Ecto neural progenitor cell (in vitro differentiated cells): ENCODE measurements at regions not wholly inside any gene's neighbourhood (a gene's known extent, or its start where the extent isn't known, plus 50 kb on each side); places are given as distances from the start of the nearest gene placed in this dataset.
"Not testable (repeated sequence)": the region's sequence is repeated elsewhere in the genome, so short reads cannot be mapped to it uniquely, and the experiment has no call there.

Experiments used
- DNase-seq: peaks from one replicate; pipeline ENCODE4 v3.0.0-alpha.2; 2018; ENCODE audit warnings: low spot score

DNA sequence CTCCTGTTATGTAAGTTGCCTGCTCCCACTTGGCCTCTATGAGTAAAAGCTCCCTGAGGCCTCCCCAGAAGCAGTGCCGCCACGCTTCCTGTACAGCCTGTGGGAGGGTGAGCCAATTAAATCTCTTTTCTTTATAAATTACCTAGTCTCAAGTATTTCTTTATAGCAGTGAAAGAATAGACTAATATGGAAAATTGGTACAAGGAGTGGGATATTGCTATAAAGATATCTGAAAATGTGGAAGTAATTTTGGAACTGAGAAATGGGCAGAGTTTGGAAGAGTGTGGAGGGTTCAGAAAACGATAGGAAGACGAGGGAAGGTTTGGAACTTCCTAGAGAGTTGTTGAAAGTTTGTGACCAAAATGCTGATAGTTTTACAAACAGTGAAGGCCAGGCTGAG is 572.3 kb downstream of the MATN1 start:
- no peak for DNase-seq

DNA sequence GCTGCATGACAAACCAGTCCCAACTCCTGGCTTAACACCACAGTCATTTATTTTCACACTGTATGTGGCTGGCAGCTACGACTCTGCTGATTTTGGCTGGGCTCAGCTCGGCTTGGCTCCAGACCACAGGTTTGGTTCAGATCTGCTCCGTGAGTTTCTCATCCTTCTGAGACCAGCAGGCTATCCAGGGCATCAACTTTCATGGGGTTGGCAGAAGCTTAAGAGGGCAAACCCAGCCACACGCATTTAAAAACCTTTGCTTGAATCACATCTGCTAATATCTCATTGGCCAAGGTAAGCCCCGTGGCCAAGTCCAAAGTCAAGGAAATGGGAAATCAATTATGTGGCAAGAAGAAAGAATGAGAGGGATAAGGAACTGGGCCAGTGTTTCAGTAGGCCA is 574.2 kb downstream of the MATN1 start:
- no peak for DNase-seq

DNA sequence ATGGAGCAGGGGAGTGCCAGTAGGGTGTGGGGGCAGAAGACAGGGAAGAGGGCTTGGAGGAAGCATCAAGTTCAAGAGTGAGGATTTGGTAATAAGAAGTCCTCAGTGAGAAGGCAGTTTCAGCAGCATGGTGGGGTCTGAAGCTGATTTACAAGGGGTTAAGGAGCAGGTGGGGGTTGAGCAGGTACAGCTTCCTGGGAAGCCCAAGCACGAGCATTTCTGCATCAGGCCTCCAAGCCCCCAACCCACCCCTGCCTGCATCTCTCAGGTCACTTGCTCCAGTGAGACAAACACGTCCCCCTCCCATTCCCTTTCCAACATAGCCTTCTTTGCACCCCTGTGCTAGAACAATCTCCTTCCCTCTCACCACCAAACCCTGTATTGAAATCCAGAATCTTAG is 574.7 kb downstream of the MATN1 start:
- no peak for DNase-seq

DNA sequence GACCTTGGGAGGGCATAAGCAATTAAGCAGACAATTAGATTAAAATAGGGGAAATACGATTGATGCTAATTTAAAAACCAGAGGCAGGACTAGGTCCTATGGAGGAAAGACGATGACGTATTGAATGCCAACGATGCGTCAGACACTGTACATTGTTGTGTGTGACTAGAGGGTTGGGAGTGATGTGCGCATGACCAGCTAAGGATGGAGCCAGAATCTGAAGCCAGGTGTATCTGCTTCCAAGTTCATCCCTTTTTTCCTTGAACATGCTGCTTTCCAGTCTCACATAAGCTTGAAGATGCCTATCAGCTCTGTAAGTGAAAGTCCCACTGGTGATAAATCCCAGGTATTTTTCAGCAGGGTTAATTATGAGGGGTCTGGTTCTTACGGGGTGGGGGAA is 576.2 kb downstream of the MATN1 start:
- DNase-seq: no peak

DNA sequence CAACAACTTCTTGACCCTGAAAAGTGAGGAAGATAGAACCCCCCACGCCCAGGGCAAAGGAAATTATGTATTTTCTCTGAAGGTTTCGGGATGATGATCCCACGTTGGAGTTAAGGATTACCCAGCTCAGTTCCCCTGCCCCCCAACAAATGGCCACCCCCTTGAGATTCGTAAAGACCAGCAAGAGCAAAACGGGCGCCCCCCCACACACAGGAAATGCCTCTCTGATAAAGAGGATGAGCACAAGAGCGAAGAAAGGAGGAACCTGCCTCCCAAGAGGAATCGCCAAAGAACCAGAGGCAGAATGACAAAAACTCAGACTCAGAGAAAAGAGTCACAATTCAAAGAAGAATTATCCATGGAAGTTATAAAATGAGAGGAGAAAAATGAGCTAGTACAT is 576.9 kb downstream of the MATN1 start:
- DNase-seq: no peak

DNA sequence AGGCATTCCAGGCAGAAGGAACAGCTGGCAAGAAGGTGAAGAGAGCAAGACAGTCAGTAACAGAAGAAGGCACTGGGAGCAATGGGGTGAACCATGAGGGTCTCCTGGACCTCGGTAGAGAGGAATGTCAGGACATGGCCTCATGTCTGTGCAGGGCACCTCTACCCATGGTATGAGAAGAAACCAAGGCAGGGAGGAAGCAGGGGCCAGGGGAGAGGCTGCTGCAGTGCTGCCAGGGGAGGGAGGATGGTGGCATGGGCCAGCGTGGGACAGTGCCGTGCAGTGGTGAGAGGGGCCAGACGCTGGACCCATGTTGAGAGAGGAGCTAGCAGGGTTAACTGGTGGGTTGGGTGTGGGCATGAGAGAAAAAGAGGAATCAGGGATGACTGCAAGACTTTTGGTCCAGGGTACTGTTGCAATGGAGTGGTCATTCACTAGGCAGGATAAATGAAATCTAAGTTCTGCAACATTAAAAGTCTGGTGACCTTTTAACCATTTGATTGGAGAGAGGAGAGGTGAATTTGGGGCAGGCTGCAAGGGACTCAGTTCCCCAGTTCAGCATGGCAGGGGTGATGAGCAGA is 577.6 kb downstream of the MATN1 start:
- no peak for DNase-seq

DNA sequence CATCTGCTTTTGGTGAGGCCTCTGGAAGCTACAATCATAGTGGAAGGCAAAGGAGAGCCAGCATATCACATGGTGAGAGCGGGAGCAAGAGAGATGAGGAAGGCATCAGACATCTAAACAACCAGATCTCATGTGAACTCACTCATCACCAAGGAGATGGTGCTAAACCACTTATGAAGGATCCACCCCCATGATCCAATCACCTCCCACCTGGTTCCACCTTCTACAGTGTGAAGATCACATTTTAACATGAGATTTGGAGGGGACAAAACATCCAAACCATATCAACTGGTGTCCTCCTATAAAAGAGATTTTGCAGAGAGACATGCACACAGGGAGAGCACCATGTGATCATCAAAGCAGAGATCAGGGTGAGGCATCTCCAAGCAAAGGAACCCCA is 578.6 kb downstream of the MATN1 start:
- DNase-seq: no peak

DNA sequence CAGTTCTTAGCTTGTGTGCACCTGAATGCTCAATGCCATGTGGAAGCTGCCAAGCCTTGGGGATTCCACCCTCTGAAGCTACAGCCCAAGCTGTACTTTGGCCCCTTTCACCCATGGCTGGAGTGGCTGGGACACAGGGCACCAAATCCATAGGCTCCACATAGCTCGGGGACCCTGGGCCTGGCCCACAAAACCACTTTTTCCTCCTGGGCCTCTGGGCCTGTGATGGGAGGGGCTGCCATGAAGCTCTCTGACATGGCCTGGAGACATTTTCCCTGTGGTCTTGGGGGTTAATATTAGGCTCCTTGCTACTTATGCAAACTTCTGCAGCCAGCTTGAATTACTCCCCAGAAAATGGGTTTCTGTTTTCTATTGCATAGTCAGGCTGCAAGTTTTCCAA is 579.9 kb downstream of the MATN1 start:
- DNase-seq: peak; percentile 1

DNA sequence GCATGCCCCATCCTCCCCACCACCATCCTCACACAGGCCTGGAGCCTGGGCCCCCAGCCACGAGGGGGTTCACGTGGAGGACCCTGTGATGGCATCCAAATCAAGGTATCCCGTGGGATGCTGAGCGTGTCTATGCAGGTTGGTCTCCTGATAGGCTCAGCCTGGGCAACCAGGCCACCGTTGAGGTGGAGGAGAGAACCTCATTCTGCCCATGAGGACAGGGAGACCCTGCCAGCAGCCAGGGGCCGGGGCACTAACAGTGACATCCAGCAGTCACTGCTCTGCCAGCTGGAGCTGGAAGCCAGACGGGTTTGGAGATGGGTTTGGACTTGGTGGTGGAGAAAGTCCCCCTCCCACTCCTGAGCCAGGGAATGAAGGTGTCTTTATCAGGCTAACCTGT is 582.8 kb downstream of the MATN1 start:
- no peak for DNase-seq

DNA sequence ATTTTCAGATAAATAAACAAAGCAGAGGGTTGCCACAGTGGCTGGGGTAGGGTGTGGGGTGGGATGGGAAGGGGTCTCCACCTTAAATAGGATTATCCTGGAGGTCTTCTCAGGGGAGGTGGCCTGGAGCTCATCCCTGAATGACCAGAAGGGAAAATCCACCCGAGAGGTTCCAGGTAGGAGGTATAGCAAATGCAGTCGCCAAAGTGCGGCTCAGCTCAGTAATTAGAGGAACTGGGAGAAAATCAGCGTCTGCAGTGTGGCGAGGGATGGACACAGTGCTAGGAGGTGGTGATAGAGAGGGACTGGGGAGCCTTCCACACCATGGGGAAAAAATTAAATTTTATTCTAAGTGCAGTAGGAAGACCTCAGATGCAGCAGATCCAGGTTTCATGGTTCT is 584.5 kb downstream of the MATN1 start:
- DNase-seq: no peak

DNA sequence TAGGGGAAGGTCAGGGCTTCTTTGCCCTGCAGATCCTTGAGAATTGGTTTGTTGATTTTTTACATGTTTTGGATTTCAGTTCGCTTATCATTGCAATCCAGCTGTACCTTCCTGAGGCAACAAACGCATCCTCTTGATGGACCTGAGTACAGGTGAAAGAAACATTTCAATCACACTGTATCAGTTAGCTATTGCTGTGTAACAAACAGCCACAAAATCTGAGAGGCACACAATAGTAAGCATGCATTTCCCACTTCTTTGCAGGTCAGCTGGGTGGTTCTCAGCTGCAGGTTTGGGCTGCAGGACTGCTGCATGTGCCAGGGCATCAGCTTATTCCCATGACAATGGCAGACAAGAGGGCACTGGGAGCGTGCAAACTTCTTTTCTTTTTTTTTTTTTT is 586.4 kb downstream of the MATN1 start:
- DNase-seq: no peak

DNA sequence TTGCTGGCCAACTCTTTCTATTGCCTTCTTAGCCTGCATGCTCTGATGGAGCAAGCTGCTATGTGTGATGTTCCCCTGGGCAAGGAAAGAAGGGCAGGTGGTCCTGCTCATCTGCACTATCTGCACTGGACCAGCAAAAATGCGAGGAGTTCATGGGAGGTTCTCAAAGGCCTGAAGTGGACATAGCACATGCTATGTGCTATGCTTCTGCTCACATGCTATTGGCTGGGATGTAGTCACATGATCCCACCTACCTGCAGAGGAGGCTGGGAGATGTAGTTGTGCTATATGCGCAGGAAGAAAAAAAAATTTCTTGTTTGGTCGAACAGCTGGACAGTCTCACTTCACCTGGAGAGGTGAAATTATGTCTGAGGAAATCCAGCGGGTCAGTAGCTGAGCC is 587.7 kb downstream of the MATN1 start:
- DNase-seq: no peak

DNA sequence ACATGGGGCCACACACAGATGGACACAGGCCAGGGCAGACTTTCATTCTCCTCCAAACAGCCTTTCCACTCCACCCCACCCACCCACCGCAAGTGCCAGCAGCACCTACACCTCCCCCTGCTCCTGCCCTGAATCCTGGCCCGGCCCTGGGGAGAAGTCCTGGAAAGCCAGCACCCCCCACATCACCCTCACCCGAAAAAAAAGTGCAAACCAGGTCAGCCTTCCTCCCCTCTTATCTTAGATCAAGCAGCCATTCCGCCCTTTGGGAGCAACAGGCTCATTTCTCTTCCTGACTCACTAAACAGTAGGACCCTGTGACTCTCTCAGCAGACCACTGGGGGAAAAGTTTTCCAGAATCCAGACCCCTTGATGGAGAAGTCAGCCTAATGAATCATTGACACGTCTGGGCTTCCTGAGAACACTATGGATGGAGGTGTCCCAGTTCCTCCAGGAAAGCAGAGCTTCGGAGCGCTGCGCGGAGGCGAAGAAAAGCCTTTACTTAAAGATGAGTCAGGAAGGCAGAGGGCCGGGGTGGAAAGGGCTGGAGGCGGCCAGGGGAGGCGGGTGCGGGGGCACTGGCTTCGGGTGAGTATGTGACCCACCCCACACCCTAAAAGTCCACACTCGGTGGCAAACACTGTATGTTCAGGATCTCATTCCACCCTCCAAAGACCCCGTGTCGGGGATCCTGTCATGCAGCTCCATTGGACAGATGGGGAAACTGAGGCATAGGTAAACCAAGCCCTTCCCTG is 588.7 kb downstream of the MATN1 start:
- DNase-seq: no peak

DNA sequence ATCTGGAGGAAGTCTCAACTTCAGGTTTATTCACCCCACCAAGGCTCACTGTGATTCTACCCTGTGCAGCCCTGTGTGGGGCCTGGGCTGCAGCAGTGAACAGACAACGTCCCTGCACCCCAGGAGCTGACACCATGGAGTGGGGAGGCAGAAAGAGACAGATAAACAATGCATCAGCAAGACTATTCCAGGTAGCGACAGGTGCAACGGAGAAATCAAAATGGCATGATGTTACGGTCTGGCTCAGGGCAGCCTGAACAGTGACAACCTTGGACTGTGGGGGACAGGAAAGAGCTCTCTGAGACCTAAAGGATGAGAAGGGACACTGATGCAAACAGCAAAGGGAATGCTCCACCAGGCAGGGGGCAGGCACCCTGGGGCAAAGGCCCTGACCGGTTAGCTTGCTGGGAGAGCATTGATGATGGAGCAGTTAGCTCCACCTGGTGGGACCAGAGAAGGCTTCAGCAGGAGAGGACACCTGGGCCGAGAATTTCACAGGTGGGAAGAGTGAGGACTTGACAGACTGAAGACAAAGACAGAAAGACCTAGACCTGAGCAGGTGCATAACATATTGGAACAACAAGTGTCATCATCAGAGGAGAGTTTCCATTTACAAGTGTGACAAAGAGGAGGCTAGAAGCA is 589.9 kb downstream of the MATN1 start:
- no peak for DNase-seq

DNA sequence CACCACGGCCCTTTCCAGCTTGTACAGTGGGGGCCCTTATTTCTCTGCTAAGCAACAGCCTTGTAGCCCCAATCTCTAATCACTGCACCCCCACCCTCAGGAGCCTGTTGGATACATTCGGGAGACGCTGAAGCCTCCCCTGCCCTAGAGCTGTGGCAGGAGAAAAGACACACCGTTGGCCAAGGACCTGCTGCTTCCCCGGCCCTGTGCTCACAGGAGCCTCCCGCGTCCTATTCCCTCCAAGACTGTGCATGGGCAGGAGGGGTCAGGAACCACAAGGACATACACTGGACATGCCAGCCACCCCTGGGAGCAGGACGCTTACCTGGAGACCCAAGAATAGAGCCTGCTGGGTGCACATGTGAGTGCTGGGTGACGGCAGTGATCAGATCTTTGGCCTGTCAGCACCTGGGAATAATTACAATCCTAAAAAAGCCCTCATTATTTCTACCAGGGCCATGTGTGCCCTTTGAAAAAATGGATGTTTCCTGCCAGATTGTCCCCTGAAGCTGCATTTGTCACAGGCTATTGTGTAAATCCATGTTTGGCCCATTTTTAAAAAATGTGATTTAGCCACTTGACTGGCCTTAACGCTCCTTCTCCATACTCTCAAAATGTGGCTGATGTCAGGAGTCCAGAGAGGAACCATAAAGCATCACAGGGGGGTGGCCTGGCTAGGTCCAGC is 590.6 kb downstream of the MATN1 start:
- DNase-seq: no peak

DNA sequence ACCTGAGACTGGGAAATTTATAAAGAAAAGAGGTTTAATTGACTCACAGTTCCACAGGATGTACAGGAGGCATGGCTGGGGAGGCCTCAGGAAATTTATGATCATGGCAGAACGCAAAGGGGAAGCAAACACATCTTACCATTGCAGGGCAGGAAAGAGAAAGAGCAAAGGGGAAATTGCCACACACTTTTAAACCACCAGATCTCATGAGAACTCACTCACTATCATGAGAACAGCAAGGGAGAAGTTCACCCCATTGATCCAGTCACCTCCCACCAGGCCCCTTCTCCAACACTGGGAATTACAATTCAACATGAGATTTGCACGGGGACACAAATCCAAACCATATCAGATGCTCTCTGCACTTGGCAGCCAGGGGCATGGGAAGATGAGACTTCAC is 592.8 kb downstream of the MATN1 start:
- DNase-seq: not testable (repeated sequence)

DNA sequence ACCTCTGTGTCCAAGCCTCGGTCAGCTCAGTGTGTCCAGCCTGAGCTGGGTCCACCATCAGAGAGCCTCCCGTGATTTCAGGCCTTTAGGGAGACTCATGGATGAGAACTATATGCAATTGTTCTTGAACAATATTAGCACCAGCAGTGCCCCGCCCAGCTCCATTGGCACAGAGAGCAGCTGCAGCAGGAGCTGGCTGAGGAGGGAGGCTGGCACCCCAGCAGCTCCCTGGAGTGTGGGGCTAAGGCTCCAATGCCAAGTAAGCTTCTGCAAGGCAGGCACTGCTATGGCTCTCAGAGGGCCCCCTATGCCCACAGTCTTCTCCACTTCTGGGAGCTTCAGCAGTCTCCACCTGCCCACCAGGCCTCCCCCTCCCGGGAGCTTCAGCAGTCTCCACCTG is 593.3 kb downstream of the MATN1 start:
- DNase-seq: no peak

DNA sequence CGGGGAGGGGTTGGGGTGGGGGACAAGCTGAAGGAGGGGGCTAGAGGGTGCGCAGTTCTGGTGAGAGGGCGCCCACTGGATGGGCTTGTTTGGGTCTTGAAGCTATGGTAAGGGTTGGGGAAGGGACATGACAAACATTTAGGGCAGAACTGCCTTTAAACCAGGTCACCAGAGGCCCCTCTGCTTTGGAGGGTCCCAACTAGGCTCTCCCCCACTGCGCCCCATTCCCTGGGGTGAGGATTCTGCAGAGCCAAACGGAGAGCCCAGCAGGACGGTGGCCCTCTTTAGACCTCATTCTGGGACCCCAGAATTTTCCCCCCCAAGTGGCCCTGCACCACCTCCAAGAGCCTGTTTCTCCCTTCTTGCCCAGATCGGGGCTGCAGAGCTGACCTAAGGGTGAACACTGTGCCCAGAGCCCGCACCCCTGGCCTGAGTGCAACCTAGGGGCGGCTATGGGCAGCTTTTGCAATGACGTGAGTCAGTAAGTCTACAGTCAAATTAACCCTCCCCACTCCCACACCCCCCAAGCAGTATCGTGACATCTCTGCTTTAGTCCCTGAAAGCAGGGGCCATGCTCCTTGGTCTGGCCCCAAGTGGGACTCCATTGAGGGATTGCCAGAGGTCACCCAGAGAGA is 593.8 kb downstream of the MATN1 start:
- no peak for DNase-seq

DNA sequence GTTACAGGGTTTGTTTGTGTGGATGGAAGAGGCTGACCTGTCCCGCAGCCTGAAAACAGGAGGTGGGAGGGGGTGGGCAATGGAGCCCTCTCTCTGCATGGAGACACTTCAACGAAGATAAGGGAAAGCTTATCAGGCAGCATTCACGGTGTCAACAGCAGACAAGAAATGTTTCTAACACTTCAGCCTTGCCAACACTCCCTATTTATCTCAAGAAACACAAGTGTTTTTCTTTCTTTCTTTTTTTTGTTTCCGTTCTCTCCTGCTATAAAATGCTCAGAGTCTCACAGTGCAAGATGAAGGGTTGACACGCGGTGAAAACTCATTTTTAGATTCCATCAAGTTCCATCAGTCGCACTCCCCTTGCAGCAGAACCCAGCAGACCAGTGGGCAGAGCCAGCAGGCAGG is 594.4 kb downstream of the MATN1 start:
- no peak for DNase-seq

DNA sequence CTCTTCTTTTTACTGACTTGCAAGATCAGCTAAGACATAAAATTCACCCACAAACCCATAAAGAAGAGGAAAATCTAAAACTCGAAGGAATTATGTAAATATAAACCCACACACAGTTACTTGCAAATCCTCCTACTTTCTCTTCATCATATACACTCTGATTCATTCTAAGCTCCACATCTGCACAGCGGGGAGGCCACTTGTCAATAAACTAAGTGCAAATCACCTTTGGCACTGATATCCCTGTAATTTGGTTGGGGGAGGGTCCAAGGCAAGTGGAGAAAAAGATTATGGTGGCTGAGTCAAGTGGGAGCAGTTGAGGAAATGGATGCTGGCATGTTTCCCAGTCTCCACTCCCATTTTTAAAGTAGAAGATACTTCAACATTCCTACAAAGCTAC is 596.5 kb downstream of the MATN1 start:
- no peak for DNase-seq

DNA sequence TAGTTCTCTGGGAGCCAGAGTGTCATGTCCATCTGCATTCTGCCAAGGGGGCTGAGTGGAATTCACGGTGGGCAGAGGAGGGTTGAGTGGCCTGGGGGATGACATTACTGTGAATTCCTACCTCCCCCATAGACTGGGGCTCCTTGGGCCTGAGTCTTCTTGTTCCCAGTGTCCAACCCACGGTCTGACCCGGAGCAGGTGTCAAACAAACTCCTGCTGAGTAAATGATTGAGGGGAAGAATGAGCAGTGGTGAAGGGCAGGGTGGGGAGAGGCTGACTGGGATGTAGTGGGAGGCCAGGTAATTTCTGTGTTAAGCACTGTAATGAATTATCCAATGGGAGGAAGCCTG is 597.6 kb downstream of the MATN1 start:
- DNase-seq: no peak

DNA sequence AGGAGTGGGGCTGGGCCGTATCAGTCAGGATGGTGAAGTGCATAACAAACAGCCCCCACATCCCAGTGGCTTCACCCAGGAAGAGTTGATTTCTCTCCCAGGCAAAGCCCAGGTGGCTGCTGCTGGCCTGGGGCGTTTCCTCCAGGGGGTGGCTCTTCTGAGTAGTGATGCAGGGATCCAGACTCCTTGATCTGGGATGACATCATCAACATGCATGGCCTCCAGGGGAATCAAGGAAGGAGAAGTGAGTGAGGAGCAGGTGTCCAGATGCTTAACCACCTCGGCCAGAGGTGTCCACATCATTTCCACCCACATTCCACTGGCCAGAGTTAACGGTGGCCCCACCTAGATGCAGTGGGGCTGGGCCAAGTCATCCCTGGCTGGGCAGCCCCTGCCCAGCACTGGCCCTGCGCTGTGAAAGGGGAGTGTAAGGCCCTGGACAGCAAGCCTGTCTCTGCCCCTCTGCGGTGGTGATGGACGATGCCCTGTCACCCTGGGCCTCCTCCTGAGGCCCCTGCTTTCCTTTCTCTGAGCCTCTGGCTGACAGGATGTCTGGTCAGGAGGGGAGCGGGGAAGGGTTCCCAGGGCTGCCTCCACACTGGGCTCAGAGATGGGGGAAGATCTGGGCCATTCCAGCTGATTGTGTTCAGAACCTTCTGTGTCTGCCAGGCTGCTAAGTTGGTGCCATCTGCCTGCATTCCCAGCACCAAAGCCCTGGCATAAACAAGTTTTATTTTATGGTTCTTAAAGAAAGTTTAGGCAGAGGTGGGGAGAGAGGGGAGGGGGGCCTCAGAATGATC is 598.2 kb downstream of the MATN1 start:
- no peak for DNase-seq
